Gastrocnemius medialis (tissue), 4 donors: ENCODE measurements at regions not wholly inside any gene's neighbourhood (a gene's known extent, or its start where the extent isn't known, plus 50 kb on each side); places are given as distances from the start of the nearest gene placed in this dataset.
"Not testable (repeated sequence)": the region's sequence is repeated elsewhere in the genome, so short reads cannot be mapped to it uniquely, and the experiment has no call there.

ENCODE experiments used
- ATAC-seq, 2 donors: fragments of 150-250 bp; one replicate each; pipeline ENCODE4 v1.9.1; 2016
- DNase-seq, 2 donors: peaks; one replicate each; pipeline ENCODE4 v3.0.0-alpha.2; 2019
- H3K27ac ChIP-seq, 4 donors: fragments of 200-600 bp; sonication (generic); 1 replicate in 1 of 4; 2 replicates in 3 of 4; pipeline ENCODE4 v1.5.1; 2016 to 2018; ENCODE audit warnings: mild to moderate bottlenecking in 2 of 4, moderate library complexity in 1 of 4
- H3K27me3 ChIP-seq, 3 donors: fragments of 200-600 bp; sonication (generic) in 2 of 3; 1 replicate in 1 of 3; 2 replicates in 2 of 3; pipeline versions ENCODE4 v1.5.1 to v1.6.0; 2016 to 2019; ENCODE audit warnings: mild to moderate bottlenecking in 1 of 3, moderate library complexity in 1 of 3
- H3K36me3 ChIP-seq, 2 donors: fragments of 200-600 bp; sonication (generic) in 1 of 2; one replicate each; pipeline ENCODE4 v1.5.1; 2017 to 2018
- H3K4me1 ChIP-seq, 2 donors: fragments of 200-600 bp; sonication (generic) in 1 of 2; one replicate each; pipeline ENCODE4 v1.5.1; 2016 to 2017; ENCODE audit warnings: mild to moderate bottlenecking in 2 of 2
- H3K4me3 ChIP-seq, 4 donors: fragments of 200-600 bp; sonication (generic) in 3 of 4; 1 replicate in 1 of 4; 2 replicates in 3 of 4; pipeline ENCODE4 v1.5.1; 2016 to 2019; ENCODE audit warnings: mild to moderate bottlenecking in 2 of 4
- H3K9me3 ChIP-seq, 3 donors: fragments of 200-600 bp; sonication (generic) in 2 of 3; 1 replicate in 1 of 3; 2 replicates in 2 of 3; pipeline ENCODE4 v1.5.1; 2016 to 2019
- POLR2A ChIP-seq, 2 donors: fragments of 450-650 bp; IDR thresholded peaks; one replicate each; pipeline ENCODE4 v1.6.1; 2017; ENCODE audit warnings: antibody characterized with exemption in 2 of 2, mild to moderate bottlenecking in 2 of 2, moderate library complexity in 2 of 2
- in situ Hi-C, 4 donors: fragments of 200-750 bp; cut with MboI; loops; one replicate each; pipeline versions ENCODE4 v1.15.0 to v1.8.0; 2017; ENCODE audit warnings: low sequenced_read_pairs in 4 of 4
- intact Hi-C: fragments of 100-400 bp; cut with DNase I; formaldehyde crosslinking; loops from one replicate; pipeline ENCODE4 v1.15.1; 2023; ENCODE audit warnings: low total_unique reads
- TF ChIP-seq, protein P1 (sequence below), 5 experiments: fragments of 450-650 bp in 3 of 5; fragments of 200-600 bp in 2 of 5; sonication (generic) in 2 of 5; IDR thresholded peaks in 4 of 5; conservative IDR thresholded peaks in 1 of 5; 1 replicate in 4 of 5; 2 replicates in 1 of 5; pipeline ENCODE4 v1.5.1; 2016 to 2019; ENCODE audit warnings: antibody characterized with exemption in 5 of 5, mild to moderate bottlenecking in 3 of 5, moderate library complexity in 3 of 5

DNA sequence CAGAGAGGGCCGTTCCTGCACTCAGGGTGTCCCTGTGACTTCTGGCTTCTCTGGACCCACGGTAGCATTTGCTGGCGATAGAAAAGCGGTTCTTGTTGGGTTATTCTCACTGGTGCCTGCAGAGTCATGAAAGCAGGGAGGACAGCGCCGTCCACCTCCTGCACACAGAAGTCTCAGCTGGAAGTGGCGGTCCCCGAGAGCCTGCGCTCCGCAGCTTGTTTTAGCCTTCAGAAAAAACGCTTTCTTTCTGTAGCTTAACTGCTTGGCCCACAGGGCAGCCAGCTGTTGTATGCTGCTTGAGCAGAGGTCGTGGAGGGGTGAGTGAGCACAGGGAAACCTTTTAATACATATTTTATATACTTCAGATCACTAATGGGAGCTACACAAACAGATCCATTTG, 400.7 kb upstream of the FAT1 start:
- Histone ChIP-seq H3K4me1 (no peaks in the 10 kb centered on the region), H3K27me3 (no peaks in the 10 kb centered on the region), H3K4me3 (no peak overlapping the region), H3K9me3 (no peaks in the 10 kb centered on the region), H3K36me3 (no peaks in the 10 kb centered on the region), H3K27ac (no peak overlapping the region)
- intact Hi-C loops: no loop called here
- TF ChIP-seq POLR2A (IDR thresholded peaks at IDR 0.05): no peak
- TF ChIP-seq, protein P1, sequence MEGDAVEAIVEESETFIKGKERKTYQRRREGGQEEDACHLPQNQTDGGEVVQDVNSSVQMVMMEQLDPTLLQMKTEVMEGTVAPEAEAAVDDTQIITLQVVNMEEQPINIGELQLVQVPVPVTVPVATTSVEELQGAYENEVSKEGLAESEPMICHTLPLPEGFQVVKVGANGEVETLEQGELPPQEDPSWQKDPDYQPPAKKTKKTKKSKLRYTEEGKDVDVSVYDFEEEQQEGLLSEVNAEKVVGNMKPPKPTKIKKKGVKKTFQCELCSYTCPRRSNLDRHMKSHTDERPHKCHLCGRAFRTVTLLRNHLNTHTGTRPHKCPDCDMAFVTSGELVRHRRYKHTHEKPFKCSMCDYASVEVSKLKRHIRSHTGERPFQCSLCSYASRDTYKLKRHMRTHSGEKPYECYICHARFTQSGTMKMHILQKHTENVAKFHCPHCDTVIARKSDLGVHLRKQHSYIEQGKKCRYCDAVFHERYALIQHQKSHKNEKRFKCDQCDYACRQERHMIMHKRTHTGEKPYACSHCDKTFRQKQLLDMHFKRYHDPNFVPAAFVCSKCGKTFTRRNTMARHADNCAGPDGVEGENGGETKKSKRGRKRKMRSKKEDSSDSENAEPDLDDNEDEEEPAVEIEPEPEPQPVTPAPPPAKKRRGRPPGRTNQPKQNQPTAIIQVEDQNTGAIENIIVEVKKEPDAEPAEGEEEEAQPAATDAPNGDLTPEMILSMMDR (IDR thresholded peaks at IDR 0.05 in 4 of 5, conservative IDR thresholded peaks at IDR 0.05 in 1 of 5): no peak
- no peak for ATAC-seq
- no peak for DNase-seq
- in situ Hi-C loops: no loop called here

DNA sequence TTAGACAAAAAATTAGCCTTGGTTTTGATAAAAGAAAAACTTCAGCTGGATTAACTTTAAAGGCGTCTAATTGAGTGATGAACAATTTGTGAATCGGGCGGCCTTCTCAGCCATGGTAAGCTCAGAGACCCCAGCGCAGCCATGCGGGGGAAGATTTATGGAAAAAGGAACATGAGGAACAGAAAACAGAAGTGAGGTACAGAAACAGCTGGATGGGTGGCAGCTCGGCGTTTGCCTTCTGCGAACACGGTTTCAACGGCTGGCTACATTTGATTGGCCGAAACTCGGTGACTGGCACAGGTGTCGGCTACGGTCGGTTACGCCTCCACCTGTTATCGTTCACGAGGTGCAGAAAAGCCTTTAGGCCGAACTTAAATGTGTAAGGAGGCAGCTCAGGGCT, 401.4 kb upstream of the FAT1 start:
- no peak for ATAC-seq
- in situ Hi-C loops (no loop called here), intact Hi-C loops (no loop called here)
- H3K27ac ChIP-seq: no peak overlapping the region
- no peaks in the 10 kb centered on the region for H3K36me3 ChIP-seq
- no peaks in the 10 kb centered on the region for H3K9me3 ChIP-seq
- H3K27me3 ChIP-seq: no peaks in the 10 kb centered on the region
- no peak overlapping the region for H3K4me3 ChIP-seq
- TF ChIP-seq POLR2A (IDR thresholded peaks at IDR 0.05): no peak
- TF ChIP-seq, protein P1 (IDR thresholded peaks at IDR 0.05 in 4 of 5, conservative IDR thresholded peaks at IDR 0.05 in 1 of 5): no peak
- no peaks in the 10 kb centered on the region for H3K4me1 ChIP-seq
- no peak for DNase-seq

DNA sequence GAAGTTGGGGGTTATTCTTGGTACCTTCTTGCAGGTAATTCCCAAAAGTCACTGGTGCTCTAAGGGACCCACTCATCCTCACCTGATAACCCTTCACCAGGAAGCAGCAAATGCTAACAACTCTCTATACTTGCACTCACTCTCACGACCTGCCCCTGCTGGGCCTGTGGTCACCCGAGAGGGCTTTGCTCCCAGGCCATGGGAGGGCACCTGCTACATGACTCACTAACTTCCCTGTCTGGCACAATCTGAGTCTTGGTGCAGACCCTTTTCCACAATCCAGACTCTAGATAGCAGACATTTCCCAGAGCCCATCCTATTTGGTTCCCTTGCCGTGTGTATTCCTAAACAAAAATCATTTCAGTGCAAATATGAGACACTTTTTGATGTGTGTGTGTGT, 403.8 kb upstream of the FAT1 start:
- Histone ChIP-seq H3K27ac (no peak overlapping the region), H3K36me3 (no peaks in the 10 kb centered on the region), H3K9me3 (no peaks in the 10 kb centered on the region), H3K27me3 (no peaks in the 10 kb centered on the region), H3K4me1 (no peaks in the 10 kb centered on the region), H3K4me3 (no peak overlapping the region)
- DNase-seq: no peak
- intact Hi-C loops (no loop called here), in situ Hi-C loops (no loop called here)
- TF ChIP-seq, protein P1 (IDR thresholded peaks at IDR 0.05 in 4 of 5, conservative IDR thresholded peaks at IDR 0.05 in 1 of 5): no peak
- TF ChIP-seq POLR2A (IDR thresholded peaks at IDR 0.05): no peak
- ATAC-seq: no peak

DNA sequence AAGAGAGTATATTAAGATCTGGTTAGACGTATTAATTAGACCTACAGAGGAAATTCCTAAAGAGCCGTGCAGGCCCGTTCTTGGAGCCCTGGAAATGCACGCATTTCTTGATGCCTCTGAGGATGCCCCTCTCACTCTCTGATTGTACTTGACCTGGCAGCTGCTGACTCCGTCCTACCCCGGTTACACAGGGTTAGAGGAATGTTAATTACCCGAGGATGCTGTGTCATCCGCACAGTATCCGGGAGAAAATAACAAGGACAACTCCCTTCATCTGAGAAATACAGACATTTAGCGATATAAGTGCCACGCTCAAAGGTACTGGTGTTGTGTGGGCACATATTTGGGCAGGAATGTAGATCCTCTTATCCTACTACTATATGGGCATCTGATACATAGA, 404.6 kb upstream of the FAT1 start:
- DNase-seq: no peak
- in situ Hi-C loops: no loop called here
- no peaks in the 10 kb centered on the region for H3K36me3 ChIP-seq
- intact Hi-C loops: no loop called here
- H3K4me1 ChIP-seq: no peaks in the 10 kb centered on the region
- H3K27ac ChIP-seq: no peak overlapping the region
- no peak overlapping the region for H3K4me3 ChIP-seq
- H3K27me3 ChIP-seq: no peaks in the 10 kb centered on the region
- no peak for ATAC-seq
- TF ChIP-seq POLR2A (IDR thresholded peaks at IDR 0.05): no peak
- TF ChIP-seq, protein P1 (IDR thresholded peaks at IDR 0.05 in 4 of 5, conservative IDR thresholded peaks at IDR 0.05 in 1 of 5): no peak
- H3K9me3 ChIP-seq: no peaks in the 10 kb centered on the region

DNA sequence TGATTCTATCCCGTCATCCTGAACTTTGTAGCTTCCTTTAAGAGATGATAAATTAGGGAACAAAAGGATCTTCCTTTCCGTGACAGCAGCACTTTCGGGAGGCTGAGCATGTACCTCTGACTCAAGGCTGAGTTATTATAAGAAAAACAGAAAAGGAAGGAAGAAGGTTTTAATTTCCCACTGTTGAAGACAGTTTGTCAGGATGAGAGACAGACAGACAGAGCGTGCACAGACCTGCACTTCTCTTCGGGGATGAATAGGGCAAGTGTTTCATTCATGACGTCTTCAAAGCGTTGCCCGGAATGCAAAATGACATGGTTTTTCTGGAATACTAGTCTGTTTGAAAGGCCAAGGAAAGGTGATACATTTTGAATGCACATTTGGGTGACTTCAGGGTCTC, 405.3 kb upstream of the FAT1 start:
- Histone ChIP-seq H3K4me1 (no peaks in the 10 kb centered on the region), H3K4me3 (no peak overlapping the region), H3K27me3 (no peaks in the 10 kb centered on the region), H3K36me3 (no peaks in the 10 kb centered on the region), H3K27ac (no peak overlapping the region), H3K9me3 (no peaks in the 10 kb centered on the region)
- no peak for ATAC-seq
- no peak for TF ChIP-seq POLR2A (IDR thresholded peaks at IDR 0.05)
- TF ChIP-seq, protein P1 (IDR thresholded peaks at IDR 0.05 in 4 of 5, conservative IDR thresholded peaks at IDR 0.05 in 1 of 5): no peak
- intact Hi-C loops (no loop called here), in situ Hi-C loops (no loop called here)
- no peak for DNase-seq

DNA sequence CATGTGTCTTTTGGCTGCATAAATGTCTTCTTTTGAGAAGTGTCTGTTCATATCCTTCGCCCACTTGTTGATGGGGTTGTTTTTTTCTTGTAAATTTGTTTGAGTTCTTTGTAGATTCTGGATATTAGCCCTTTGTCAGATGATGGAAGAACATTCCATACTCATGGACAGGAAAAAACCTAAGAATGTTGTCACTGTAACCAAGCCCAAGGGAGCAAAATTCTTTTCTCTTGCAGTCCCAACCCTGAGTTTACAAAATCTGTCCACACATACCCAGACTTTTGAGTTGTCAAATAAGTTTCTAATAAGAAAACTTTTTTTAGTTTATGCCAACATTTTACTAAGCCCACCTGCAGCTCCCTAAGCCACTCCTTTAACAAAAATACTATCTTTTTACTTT, 408.2 kb upstream of the FAT1 start:
- ATAC-seq, in situ Hi-C loops, H3K27me3 ChIP-seq, H3K36me3 ChIP-seq, H3K9me3 ChIP-seq, H3K27ac ChIP-seq, intact Hi-C loops, DNase-seq, H3K4me1 ChIP-seq, H3K4me3 ChIP-seq: not testable (repeated sequence)
